H9 (cell line): ENCODE measurements at regions not wholly inside any gene's neighbourhood (a gene's known extent, or its start where the extent isn't known, plus 50 kb on each side); places are given as distances from the start of the nearest gene placed in this dataset.

Experiments used
- DNase-seq: peaks from one replicate; pipeline ENCODE4 v3.0.0-alpha.2; 2017
- H2AFZ ChIP-seq: one replicate; pipeline ENCODE4 v1.6.1; 2013; ENCODE audit warnings: mild to moderate bottlenecking, low read length, control low read depth, moderate library complexity
- H2AK5ac ChIP-seq: 2 replicates; pipeline ENCODE4 v1.6.1; 2013; ENCODE audit warnings: low read length, control low read depth, mixed read lengths; ENCODE audit not compliant: insufficient read length
- H2BK120ac ChIP-seq: one replicate; pipeline ENCODE4 v1.6.1; 2013; ENCODE audit warnings: low read depth, mild to moderate bottlenecking, low read length, control low read depth, inconsistent platforms; ENCODE audit not compliant: poor library complexity, severe bottlenecking
- H2BK12ac ChIP-seq: 2 replicates; pipeline ENCODE4 v1.6.1; 2013; ENCODE audit warnings: low read length, control low read depth, mixed read lengths, low read depth; ENCODE audit not compliant: insufficient read length
- H2BK15ac ChIP-seq: 2 replicates; pipeline ENCODE4 v1.6.1; 2013; ENCODE audit warnings: low read depth, low read length, control low read depth
- H2BK20ac ChIP-seq: one replicate; pipeline ENCODE4 v1.6.1; 2013; ENCODE audit warnings: low read depth, mild to moderate bottlenecking, low read length, control low read depth, inconsistent platforms; ENCODE audit not compliant: poor library complexity, severe bottlenecking
- H2BK5ac ChIP-seq: 2 replicates; pipeline ENCODE4 v1.6.1; 2013; ENCODE audit warnings: low read length, control low read depth, mixed read lengths; ENCODE audit not compliant: insufficient read length
- H3K14ac ChIP-seq: 2 replicates; pipeline ENCODE4 v1.6.1; 2013; ENCODE audit warnings: low read length, control low read depth; ENCODE audit not compliant: insufficient read depth
- H3K18ac ChIP-seq: 2 replicates; pipeline ENCODE4 v1.6.1; 2013; ENCODE audit warnings: low read depth, mild to moderate bottlenecking, mixed read lengths, low read length, control low read depth; ENCODE audit not compliant: insufficient read length
- H3K23ac ChIP-seq: 2 replicates; pipeline ENCODE4 v1.6.1; 2013; ENCODE audit warnings: low read length, control low read depth, mixed read lengths, low read depth; ENCODE audit not compliant: insufficient read length
- H3K23me2 ChIP-seq: 2 replicates; pipeline ENCODE4 v1.6.1; 2013; ENCODE audit warnings: low read depth, mild to moderate bottlenecking, mixed read lengths, low read length, control low read depth; ENCODE audit not compliant: insufficient read length, poor library complexity, severe bottlenecking
- H3K27ac ChIP-seq: 2 replicates; pipeline ENCODE4 v1.5.1; 2013; ENCODE audit warnings: low read length, control low read depth, mixed read lengths, low read depth; ENCODE audit not compliant: insufficient read length
- H3K27me3 ChIP-seq: 2 replicates; pipeline ENCODE4 v1.6.1; 2013; ENCODE audit warnings: low read length, control low read depth, inconsistent platforms; ENCODE audit not compliant: insufficient read depth
- H3K4ac ChIP-seq: 2 replicates; pipeline ENCODE4 v1.6.1; 2013; ENCODE audit warnings: low read depth, mild to moderate bottlenecking, control low read depth, inconsistent platforms, low read length, moderate library complexity
- H3K4me1 ChIP-seq: 2 replicates; pipeline ENCODE4 v1.6.1; 2013; ENCODE audit warnings: low read length, control low read depth, inconsistent platforms; ENCODE audit not compliant: insufficient read depth
- H3K4me2 ChIP-seq: 2 replicates; pipeline ENCODE4 v1.6.1; 2013; ENCODE audit warnings: low read length, control low read depth, mixed read lengths; ENCODE audit not compliant: insufficient read length, insufficient read depth
- H3K56ac ChIP-seq: 2 replicates; pipeline ENCODE4 v1.6.1; 2013; ENCODE audit warnings: low read depth, mild to moderate bottlenecking, mixed read lengths, low read length, control low read depth; ENCODE audit not compliant: insufficient read length
- H3K79me1 ChIP-seq: 2 replicates; pipeline ENCODE4 v1.6.1; 2013; ENCODE audit warnings: low read depth, mild to moderate bottlenecking, moderate library complexity, low read length, control low read depth, inconsistent platforms; ENCODE audit not compliant: insufficient read depth, poor library complexity, severe bottlenecking
- H3K79me2 ChIP-seq: 2 replicates; pipeline ENCODE4 v1.6.1; 2013; ENCODE audit warnings: low read length, control low read depth, inconsistent platforms; ENCODE audit not compliant: insufficient read depth
- H3K9ac ChIP-seq: 2 replicates; pipeline ENCODE4 v1.6.1; 2013; ENCODE audit warnings: low read length, control low read depth, mixed read lengths; ENCODE audit not compliant: insufficient read length; ENCODE audit errors: extremely low read depth
- H3K9me3 ChIP-seq: one replicate; pipeline ENCODE4 v1.6.1; 2013; ENCODE audit warnings: low read depth, low read length, inconsistent platforms; ENCODE audit not compliant: control insufficient read depth
- H3T11ph ChIP-seq: one replicate; pipeline ENCODE4 v1.6.1; 2013; ENCODE audit warnings: mild to moderate bottlenecking, low read length, control low read depth, inconsistent platforms
- H4K20me1 ChIP-seq: one replicate; pipeline ENCODE4 v1.6.1; 2013; ENCODE audit not compliant: control insufficient read depth, insufficient read length, insufficient read depth
- H4K5ac ChIP-seq: 2 replicates; pipeline ENCODE4 v1.6.1; 2013; ENCODE audit warnings: low read depth, mild to moderate bottlenecking, mixed read lengths, low read length, control low read depth; ENCODE audit not compliant: insufficient read length
- H4K8ac ChIP-seq: replicated peaks from 2 replicates; pipeline ENCODE4 v1.6.1; 2013; ENCODE audit warnings: low read length, control low read depth, mixed read lengths, low read depth; ENCODE audit not compliant: insufficient read length
- H4K91ac ChIP-seq: 2 replicates; pipeline ENCODE4 v1.6.1; 2013; ENCODE audit warnings: low read depth, mild to moderate bottlenecking, moderate library complexity, mixed read lengths, low read length, control low read depth; ENCODE audit not compliant: insufficient read length
- H3K27ac Mint-ChIP-seq, 3 experiments: 2 replicates in 2 of 3; 3 replicates in 1 of 3; pipeline ENCODE4 v1.8.0; 2020 to 2021; ENCODE audit warnings: mixed read lengths in 3 of 3, mild to moderate bottlenecking in 1 of 3, moderate library complexity in 1 of 3
- H3K27me3 Mint-ChIP-seq: 2 replicates; pipeline ENCODE4 v1.8.0; 2021; ENCODE audit warnings: low read depth, mild to moderate bottlenecking, moderate library complexity, mixed read lengths
- H3K36me3 Mint-ChIP-seq, 3 experiments: 2 replicates in 2 of 3; 3 replicates in 1 of 3; pipeline ENCODE4 v1.8.0; 2020 to 2021; ENCODE audit warnings: low read depth in 3 of 3, mixed read lengths in 3 of 3; ENCODE audit not compliant: insufficient read depth in 1 of 3
- H3K4me1 Mint-ChIP-seq, 2 experiments: 2 replicates each; pipeline ENCODE4 v1.8.0; 2020; ENCODE audit warnings: mixed read lengths in 2 of 2
- H3K4me3 Mint-ChIP-seq, 2 experiments: 2 replicates in 1 of 2; 3 replicates in 1 of 2; pipeline ENCODE4 v1.8.0; 2020 to 2021; ENCODE audit warnings: mild to moderate bottlenecking in 2 of 2, mixed read lengths in 2 of 2, moderate library complexity in 1 of 2
- H3K9me3 Mint-ChIP-seq, 2 experiments: 2 replicates in 1 of 2; 3 replicates in 1 of 2; pipeline ENCODE4 v1.8.0; 2020; ENCODE audit warnings: mild to moderate bottlenecking in 2 of 2, mixed read lengths in 2 of 2, moderate library complexity in 1 of 2
- WGBS: extraction: QIAGEN DNeasy Blood & Tissue Kit; methylation state at CpG from one replicate; pipeline ENCODE4 v1.1.7; 2013; ENCODE audit warnings: missing lambda C conversion rate, low lambda C conversion rate, mixed read lengths; ENCODE audit not compliant: insufficient read length; ENCODE audit errors: extremely low coverage; 5-methylcytosine and 5-hydroxymethylcytosine counted together
- TF ChIP-seq, protein P1 (sequence below): fragments of 200-600 bp; sonication (generic); conservative IDR thresholded peaks from 3 replicates; pipeline ENCODE4 v1.8.0; 2021; ENCODE audit warnings: antibody characterized with exemption, mild to moderate bottlenecking

DNA sequence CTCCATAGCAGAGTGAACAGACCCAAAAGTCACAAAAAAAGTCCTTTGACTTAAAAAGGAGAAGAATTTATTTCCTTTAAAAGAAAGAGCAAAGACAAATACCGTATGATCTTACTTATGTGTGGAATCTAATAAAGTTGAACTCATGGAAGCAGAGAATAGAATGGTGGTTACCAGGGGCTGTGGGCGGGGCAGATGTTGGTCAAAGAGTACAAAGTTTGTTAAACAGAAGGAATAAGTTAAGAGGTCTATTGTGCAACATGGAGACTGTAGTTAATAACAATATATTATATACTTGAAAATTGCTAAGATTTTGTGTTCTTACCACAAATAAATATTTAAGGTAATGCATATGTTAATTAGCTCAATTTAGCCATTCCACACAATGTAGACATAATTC, 173.3 kb upstream of the S100G start:
- H3K14ac ChIP-seq, result no peak overlapping the region
- no peak overlapping the region for H3K27ac Mint-ChIP-seq
- H3K79me1 ChIP-seq, result no peaks in the 10 kb centered on the region
- no peak overlapping the region for H3K9ac ChIP-seq
- no peak overlapping the region for H4K5ac ChIP-seq
- no peak overlapping the region for H2AK5ac ChIP-seq
- H3K27me3 ChIP-seq, result no peaks in the 10 kb centered on the region
- no peaks in the 10 kb centered on the region for H3K23me2 ChIP-seq
- no peak overlapping the region for H2BK15ac ChIP-seq
- H3K27ac ChIP-seq, result no peak overlapping the region
- H4K20me1 ChIP-seq, result no peaks in the 10 kb centered on the region
- H3K4ac ChIP-seq, result no peak overlapping the region
- peaks cover 13 to 21% (median 15%) of the 10 kb centered on the region in 3 experiments; a peak in 6 of 7 replicates for H3K36me3 Mint-ChIP-seq
- H3K27me3 Mint-ChIP-seq, result no peaks in the 10 kb centered on the region
- H3K18ac ChIP-seq, result no peak overlapping the region
- peaks cover 6 to 15% of the 10 kb centered on the region in 2 experiments; a peak in 2 of 4 replicates for H3K4me1 Mint-ChIP-seq
- no CpG with 5 or more reads among the region's 2 CpGs for WGBS
- no peak overlapping the region for H4K91ac ChIP-seq
- DNase-seq, result no peak
- no peak overlapping the region for H2BK120ac ChIP-seq
- no peak overlapping the region for H3K4me2 ChIP-seq
- no peaks in the 10 kb centered on the region for H3K9me3 ChIP-seq
- H2AFZ ChIP-seq, result no peak overlapping the region
- no peak overlapping the region for H3T11ph ChIP-seq
- H3K4me1 ChIP-seq, result no peaks in the 10 kb centered on the region; the same call in 1 of the 2 replicates
- H2BK20ac ChIP-seq, result no peak overlapping the region
- H2BK12ac ChIP-seq, result no peak overlapping the region
- no peak overlapping the region for H3K4me3 Mint-ChIP-seq
- no peak overlapping the region for H2BK5ac ChIP-seq
- TF ChIP-seq, protein P1, sequence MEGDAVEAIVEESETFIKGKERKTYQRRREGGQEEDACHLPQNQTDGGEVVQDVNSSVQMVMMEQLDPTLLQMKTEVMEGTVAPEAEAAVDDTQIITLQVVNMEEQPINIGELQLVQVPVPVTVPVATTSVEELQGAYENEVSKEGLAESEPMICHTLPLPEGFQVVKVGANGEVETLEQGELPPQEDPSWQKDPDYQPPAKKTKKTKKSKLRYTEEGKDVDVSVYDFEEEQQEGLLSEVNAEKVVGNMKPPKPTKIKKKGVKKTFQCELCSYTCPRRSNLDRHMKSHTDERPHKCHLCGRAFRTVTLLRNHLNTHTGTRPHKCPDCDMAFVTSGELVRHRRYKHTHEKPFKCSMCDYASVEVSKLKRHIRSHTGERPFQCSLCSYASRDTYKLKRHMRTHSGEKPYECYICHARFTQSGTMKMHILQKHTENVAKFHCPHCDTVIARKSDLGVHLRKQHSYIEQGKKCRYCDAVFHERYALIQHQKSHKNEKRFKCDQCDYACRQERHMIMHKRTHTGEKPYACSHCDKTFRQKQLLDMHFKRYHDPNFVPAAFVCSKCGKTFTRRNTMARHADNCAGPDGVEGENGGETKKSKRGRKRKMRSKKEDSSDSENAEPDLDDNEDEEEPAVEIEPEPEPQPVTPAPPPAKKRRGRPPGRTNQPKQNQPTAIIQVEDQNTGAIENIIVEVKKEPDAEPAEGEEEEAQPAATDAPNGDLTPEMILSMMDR, result no peak
- H3K79me2 ChIP-seq, result no peaks in the 10 kb centered on the region
- no peak overlapping the region for H3K23ac ChIP-seq
- H3K9me3 Mint-ChIP-seq, result no peaks in the 10 kb centered on the region; a peak in 2 of 5 replicates
- H3K56ac ChIP-seq, result no peak overlapping the region
- no peak overlapping the region for H4K8ac ChIP-seq
